Adipocyte (in vitro differentiated cells): ENCODE measurements at regions not wholly inside any gene's neighbourhood (a gene's known extent, or its start where the extent isn't known, plus 50 kb on each side); places are given as distances from the start of the nearest gene placed in this dataset.
"Not testable (repeated sequence)": the region's sequence is repeated elsewhere in the genome, so short reads cannot be mapped to it uniquely, and the experiment has no call there.

ENCODE experiments used
- DNase-seq: peaks from one replicate; pipeline ENCODE4 v3.0.0-alpha.2; 2015; ENCODE audit warnings: low read depth
- H3K27me3 ChIP-seq: replicated peaks from 2 replicates; pipeline ENCODE4 v1.7.0; 2013; ENCODE audit warnings: mild to moderate bottlenecking, low read length, moderate library complexity; ENCODE audit not compliant: control insufficient read depth, insufficient read depth
- H3K36me3 ChIP-seq: 2 replicates; pipeline ENCODE4 v1.7.0; 2013; ENCODE audit warnings: low read length, mild to moderate bottlenecking, moderate library complexity; ENCODE audit not compliant: control insufficient read depth, insufficient read depth, severe bottlenecking
- H3K4me1 ChIP-seq: 2 replicates; pipeline ENCODE4 v1.7.0; 2013; ENCODE audit warnings: mild to moderate bottlenecking, low read length, moderate library complexity; ENCODE audit not compliant: control insufficient read depth, insufficient read depth
- H3K4me3 ChIP-seq: 2 replicates; pipeline ENCODE4 v1.7.0; 2013; ENCODE audit warnings: mild to moderate bottlenecking, low read length, moderate library complexity
- H3K9ac ChIP-seq: 2 replicates; pipeline ENCODE4 v1.7.0; 2013; ENCODE audit warnings: mild to moderate bottlenecking, low read length, moderate library complexity
- H3K9me3 ChIP-seq: 2 replicates; pipeline ENCODE4 v1.7.0; 2013; ENCODE audit warnings: mild to moderate bottlenecking, low read length, moderate library complexity; ENCODE audit not compliant: control insufficient read depth

GRCh38 chr16:62738666-62739460, 702.6 kb upstream of the CDH8 start:
- DNase-seq, result no peak
- H3K27me3 ChIP-seq, result no peaks in the 10 kb centered on the region
- no peak overlapping the region for H3K4me3 ChIP-seq
- H3K9ac ChIP-seq, result no peak overlapping the region
- no peaks in the 10 kb centered on the region for H3K9me3 ChIP-seq
- H3K4me1 ChIP-seq, result no peaks in the 10 kb centered on the region
- H3K36me3 ChIP-seq, result no peaks in the 10 kb centered on the region

- no peak overlapping the region for H3K9ac ChIP-seq
- no peaks in the 10 kb centered on the region for H3K9me3 ChIP-seq
- no peaks in the 10 kb centered on the region for H3K36me3 ChIP-seq
- no peak overlapping the region for H3K4me3 ChIP-seq
- H3K27me3 ChIP-seq, result no peaks in the 10 kb centered on the region
- no peaks in the 10 kb centered on the region for H3K4me1 ChIP-seq
- no peak for DNase-seq
Observed at GRCh38 chr16:62732092-62732491, 695.9 kb upstream of the CDH8 start.

GRCh38 chr16:62724670-62725269, 688.5 kb upstream of the CDH8 start:
- H3K4me3 ChIP-seq, H3K36me3 ChIP-seq, H3K27me3 ChIP-seq, H3K9ac ChIP-seq, H3K4me1 ChIP-seq, DNase-seq, H3K9me3 ChIP-seq: not testable (repeated sequence)

- Histone ChIP-seq H3K4me3 (no peak overlapping the region), H3K4me1 (no peaks in the 10 kb centered on the region), H3K27me3 (no peaks in the 10 kb centered on the region), H3K9me3 (no peaks in the 10 kb centered on the region), H3K9ac (no peak overlapping the region), H3K36me3 (no peaks in the 10 kb centered on the region)
- DNase-seq, result no peak
Observed at GRCh38 chr16:62720651-62721050, 684.4 kb upstream of the CDH8 start.

GRCh38 chr16:62717026-62717425, 680.8 kb upstream of the CDH8 start:
- H3K9me3 ChIP-seq, result no peaks in the 10 kb centered on the region
- H3K4me1 ChIP-seq, result no peaks in the 10 kb centered on the region
- no peaks in the 10 kb centered on the region for H3K27me3 ChIP-seq
- DNase-seq, result no peak
- H3K4me3 ChIP-seq, result no peak overlapping the region
- no peaks in the 10 kb centered on the region for H3K36me3 ChIP-seq
- no peak overlapping the region for H3K9ac ChIP-seq

- no peaks in the 10 kb centered on the region for H3K4me1 ChIP-seq
- no peak overlapping the region for H3K4me3 ChIP-seq
- no peak for DNase-seq
Observed at GRCh38 chr16:62715701-62716100, 679.5 kb upstream of the CDH8 start.

GRCh38 chr16:62712566-62712965, 676.3 kb upstream of the CDH8 start:
- H3K9ac ChIP-seq, result no peak overlapping the region
- DNase-seq, result no peak
- H3K36me3 ChIP-seq, result no peaks in the 10 kb centered on the region
- no peaks in the 10 kb centered on the region for H3K9me3 ChIP-seq
- H3K4me1 ChIP-seq, result no peaks in the 10 kb centered on the region
- no peak overlapping the region for H3K4me3 ChIP-seq
- H3K27me3 ChIP-seq, result no peaks in the 10 kb centered on the region

More at GRCh38 chr16:62715701-62716100, 679.5 kb upstream of the CDH8 start:
- no peak overlapping the region for H3K9ac ChIP-seq
- no peaks in the 10 kb centered on the region for H3K9me3 ChIP-seq
- H3K27me3 ChIP-seq, result no peaks in the 10 kb centered on the region
- no peaks in the 10 kb centered on the region for H3K36me3 ChIP-seq

- Histone ChIP-seq H3K4me1 (no peaks in the 10 kb centered on the region), H3K9ac (no peak overlapping the region), H3K27me3 (no peaks in the 10 kb centered on the region), H3K36me3 (no peaks in the 10 kb centered on the region), H3K9me3 (no peaks in the 10 kb centered on the region), H3K4me3 (no peak overlapping the region)
- no peak for DNase-seq
Observed at GRCh38 chr16:62711797-62712196, 675.6 kb upstream of the CDH8 start.

- Histone ChIP-seq H3K4me3 (no peak overlapping the region), H3K27me3 (no peaks in the 10 kb centered on the region), H3K4me1 (no peaks in the 10 kb centered on the region), H3K9ac (no peak overlapping the region), H3K9me3 (no peaks in the 10 kb centered on the region), H3K36me3 (no peaks in the 10 kb centered on the region)
- DNase-seq, result no peak
Observed at GRCh38 chr16:62709794-62710193, 673.6 kb upstream of the CDH8 start.

- H3K36me3 ChIP-seq, result no peaks in the 10 kb centered on the region
- no peaks in the 10 kb centered on the region for H3K27me3 ChIP-seq
- DNase-seq, result no peak
- H3K9ac ChIP-seq, result no peak overlapping the region
- no peak overlapping the region for H3K4me3 ChIP-seq
- H3K4me1 ChIP-seq, result no peaks in the 10 kb centered on the region
- H3K9me3 ChIP-seq, result peaks cover 13% of the 10 kb centered on the region
Observed at GRCh38 chr16:62701426-62701825, 665.2 kb upstream of the CDH8 start.

GRCh38 chr16:62700426-62701294, 664.4 kb upstream of the CDH8 start:
- Histone ChIP-seq H3K9ac (no peak overlapping the region), H3K36me3 (no peaks in the 10 kb centered on the region), H3K27me3 (no peaks in the 10 kb centered on the region), H3K4me3 (no peak overlapping the region), H3K9me3 (peaks cover 13% of the 10 kb centered on the region), H3K4me1 (no peaks in the 10 kb centered on the region)
- no peak for DNase-seq
